ENCODE measurements at regions not wholly inside any gene's neighbourhood (a gene's known extent, or its start where the extent isn't known, plus 50 kb on each side); places are given as distances from the start of the nearest gene placed in this dataset.

- no peak for TF ChIP-seq CTCF (IDR thresholded peaks at IDR 0.05)
- DNase-seq (ENCODE audit: low spot score), result no peak
- H3K4me3 ChIP-seq, result no peak overlapping the region
- no peak overlapping the region for H3K27ac ChIP-seq
Observed at GRCh38 chr14:61618448-61618847, 76.9 kb upstream of the HIF1A start.

- H3K27ac ChIP-seq, result no peak overlapping the region
- no peak for DNase-seq (ENCODE audit: low spot score)
- H3K4me3 ChIP-seq, result no peak overlapping the region
- TF ChIP-seq CTCF (IDR thresholded peaks at IDR 0.05), result no peak
Observed at GRCh38 chr14:61619494-61619893, 75.8 kb upstream of the HIF1A start.

- Histone ChIP-seq H3K27ac (peak overlapping the region in 1 of 2 donors; percentile 47), H3K4me3 (no peak overlapping the region)
- no peak for TF ChIP-seq CTCF (IDR thresholded peaks at IDR 0.05)
- no peak for DNase-seq (ENCODE audit: low spot score)
Observed at GRCh38 chr14:61620130-61620946, 75.0 kb upstream of the HIF1A start.

GRCh38 chr14:61621444-61621843 is 73.9 kb upstream of the HIF1A start:
- DNase-seq (ENCODE audit: low spot score), result no peak
- Histone ChIP-seq H3K4me3 (no peak overlapping the region), H3K27ac (no peak overlapping the region)
- TF ChIP-seq CTCF (IDR thresholded peaks at IDR 0.05), result no peak

GRCh38 chr14:61622051-61622450 is 73.3 kb upstream of the HIF1A start:
- no peak for DNase-seq (ENCODE audit: low spot score)
- no peak for TF ChIP-seq CTCF (IDR thresholded peaks at IDR 0.05)
- Histone ChIP-seq H3K27ac (no peak overlapping the region), H3K4me3 (no peak overlapping the region)

- DNase-seq (ENCODE audit: low spot score), result no peak
- H3K4me3 ChIP-seq, result no peak overlapping the region
- TF ChIP-seq CTCF (IDR thresholded peaks at IDR 0.05), result no peak
- H3K27ac ChIP-seq, result no peak overlapping the region
Observed at GRCh38 chr14:61623927-61624326, 71.4 kb upstream of the HIF1A start.

GRCh38 chr14:61625165-61625564 is 70.1 kb upstream of the HIF1A start:
- Histone ChIP-seq H3K27ac (no peak overlapping the region), H3K4me3 (no peak overlapping the region)
- TF ChIP-seq CTCF (IDR thresholded peaks at IDR 0.05), result no peak
- DNase-seq (ENCODE audit: low spot score), result no peak
